H9 (cell line): ENCODE measurements at regions not wholly inside any gene's neighbourhood (a gene's known extent, or its start where the extent isn't known, plus 50 kb on each side); places are given as distances from the start of the nearest gene placed in this dataset.

Source experiments
- DNase-seq: peaks from one replicate; pipeline ENCODE4 v3.0.0-alpha.2; 2017
- H2AFZ ChIP-seq: one replicate; pipeline ENCODE4 v1.6.1; 2013; ENCODE audit warnings: mild to moderate bottlenecking, low read length, control low read depth, moderate library complexity
- H2AK5ac ChIP-seq: 2 replicates; pipeline ENCODE4 v1.6.1; 2013; ENCODE audit warnings: low read length, control low read depth, mixed read lengths; ENCODE audit not compliant: insufficient read length
- H2BK120ac ChIP-seq: one replicate; pipeline ENCODE4 v1.6.1; 2013; ENCODE audit warnings: low read depth, mild to moderate bottlenecking, low read length, control low read depth, inconsistent platforms; ENCODE audit not compliant: poor library complexity, severe bottlenecking
- H2BK12ac ChIP-seq: 2 replicates; pipeline ENCODE4 v1.6.1; 2013; ENCODE audit warnings: low read length, control low read depth, mixed read lengths, low read depth; ENCODE audit not compliant: insufficient read length
- H2BK15ac ChIP-seq: 2 replicates; pipeline ENCODE4 v1.6.1; 2013; ENCODE audit warnings: low read depth, low read length, control low read depth
- H2BK20ac ChIP-seq: one replicate; pipeline ENCODE4 v1.6.1; 2013; ENCODE audit warnings: low read depth, mild to moderate bottlenecking, low read length, control low read depth, inconsistent platforms; ENCODE audit not compliant: poor library complexity, severe bottlenecking
- H2BK5ac ChIP-seq: 2 replicates; pipeline ENCODE4 v1.6.1; 2013; ENCODE audit warnings: low read length, control low read depth, mixed read lengths; ENCODE audit not compliant: insufficient read length
- H3K14ac ChIP-seq: 2 replicates; pipeline ENCODE4 v1.6.1; 2013; ENCODE audit warnings: low read length, control low read depth; ENCODE audit not compliant: insufficient read depth
- H3K18ac ChIP-seq: 2 replicates; pipeline ENCODE4 v1.6.1; 2013; ENCODE audit warnings: low read depth, mild to moderate bottlenecking, mixed read lengths, low read length, control low read depth; ENCODE audit not compliant: insufficient read length
- H3K23ac ChIP-seq: 2 replicates; pipeline ENCODE4 v1.6.1; 2013; ENCODE audit warnings: low read length, control low read depth, mixed read lengths, low read depth; ENCODE audit not compliant: insufficient read length
- H3K23me2 ChIP-seq: 2 replicates; pipeline ENCODE4 v1.6.1; 2013; ENCODE audit warnings: low read depth, mild to moderate bottlenecking, mixed read lengths, low read length, control low read depth; ENCODE audit not compliant: insufficient read length, poor library complexity, severe bottlenecking
- H3K27ac ChIP-seq: 2 replicates; pipeline ENCODE4 v1.5.1; 2013; ENCODE audit warnings: low read length, control low read depth, mixed read lengths, low read depth; ENCODE audit not compliant: insufficient read length
- H3K27me3 ChIP-seq: 2 replicates; pipeline ENCODE4 v1.6.1; 2013; ENCODE audit warnings: low read length, control low read depth, inconsistent platforms; ENCODE audit not compliant: insufficient read depth
- H3K4ac ChIP-seq: 2 replicates; pipeline ENCODE4 v1.6.1; 2013; ENCODE audit warnings: low read depth, mild to moderate bottlenecking, control low read depth, inconsistent platforms, low read length, moderate library complexity
- H3K4me1 ChIP-seq: 2 replicates; pipeline ENCODE4 v1.6.1; 2013; ENCODE audit warnings: low read length, control low read depth, inconsistent platforms; ENCODE audit not compliant: insufficient read depth
- H3K4me2 ChIP-seq: 2 replicates; pipeline ENCODE4 v1.6.1; 2013; ENCODE audit warnings: low read length, control low read depth, mixed read lengths; ENCODE audit not compliant: insufficient read length, insufficient read depth
- H3K56ac ChIP-seq: 2 replicates; pipeline ENCODE4 v1.6.1; 2013; ENCODE audit warnings: low read depth, mild to moderate bottlenecking, mixed read lengths, low read length, control low read depth; ENCODE audit not compliant: insufficient read length
- H3K79me1 ChIP-seq: 2 replicates; pipeline ENCODE4 v1.6.1; 2013; ENCODE audit warnings: low read depth, mild to moderate bottlenecking, moderate library complexity, low read length, control low read depth, inconsistent platforms; ENCODE audit not compliant: insufficient read depth, poor library complexity, severe bottlenecking
- H3K79me2 ChIP-seq: 2 replicates; pipeline ENCODE4 v1.6.1; 2013; ENCODE audit warnings: low read length, control low read depth, inconsistent platforms; ENCODE audit not compliant: insufficient read depth
- H3K9ac ChIP-seq: 2 replicates; pipeline ENCODE4 v1.6.1; 2013; ENCODE audit warnings: low read length, control low read depth, mixed read lengths; ENCODE audit not compliant: insufficient read length; ENCODE audit errors: extremely low read depth
- H3K9me3 ChIP-seq: one replicate; pipeline ENCODE4 v1.6.1; 2013; ENCODE audit warnings: low read depth, low read length, inconsistent platforms; ENCODE audit not compliant: control insufficient read depth
- H3T11ph ChIP-seq: one replicate; pipeline ENCODE4 v1.6.1; 2013; ENCODE audit warnings: mild to moderate bottlenecking, low read length, control low read depth, inconsistent platforms
- H4K20me1 ChIP-seq: one replicate; pipeline ENCODE4 v1.6.1; 2013; ENCODE audit not compliant: control insufficient read depth, insufficient read length, insufficient read depth
- H4K5ac ChIP-seq: 2 replicates; pipeline ENCODE4 v1.6.1; 2013; ENCODE audit warnings: low read depth, mild to moderate bottlenecking, mixed read lengths, low read length, control low read depth; ENCODE audit not compliant: insufficient read length
- H4K8ac ChIP-seq: replicated peaks from 2 replicates; pipeline ENCODE4 v1.6.1; 2013; ENCODE audit warnings: low read length, control low read depth, mixed read lengths, low read depth; ENCODE audit not compliant: insufficient read length
- H4K91ac ChIP-seq: 2 replicates; pipeline ENCODE4 v1.6.1; 2013; ENCODE audit warnings: low read depth, mild to moderate bottlenecking, moderate library complexity, mixed read lengths, low read length, control low read depth; ENCODE audit not compliant: insufficient read length
- H3K27ac Mint-ChIP-seq, 3 experiments: 2 replicates in 2 of 3; 3 replicates in 1 of 3; pipeline ENCODE4 v1.8.0; 2020 to 2021; ENCODE audit warnings: mixed read lengths in 3 of 3, mild to moderate bottlenecking in 1 of 3, moderate library complexity in 1 of 3
- H3K27me3 Mint-ChIP-seq: 2 replicates; pipeline ENCODE4 v1.8.0; 2021; ENCODE audit warnings: low read depth, mild to moderate bottlenecking, moderate library complexity, mixed read lengths
- H3K36me3 Mint-ChIP-seq, 3 experiments: 2 replicates in 2 of 3; 3 replicates in 1 of 3; pipeline ENCODE4 v1.8.0; 2020 to 2021; ENCODE audit warnings: low read depth in 3 of 3, mixed read lengths in 3 of 3; ENCODE audit not compliant: insufficient read depth in 1 of 3
- H3K4me1 Mint-ChIP-seq, 2 experiments: 2 replicates each; pipeline ENCODE4 v1.8.0; 2020; ENCODE audit warnings: mixed read lengths in 2 of 2
- H3K4me3 Mint-ChIP-seq, 2 experiments: 2 replicates in 1 of 2; 3 replicates in 1 of 2; pipeline ENCODE4 v1.8.0; 2020 to 2021; ENCODE audit warnings: mild to moderate bottlenecking in 2 of 2, mixed read lengths in 2 of 2, moderate library complexity in 1 of 2
- H3K9me3 Mint-ChIP-seq, 2 experiments: 2 replicates in 1 of 2; 3 replicates in 1 of 2; pipeline ENCODE4 v1.8.0; 2020; ENCODE audit warnings: mild to moderate bottlenecking in 2 of 2, mixed read lengths in 2 of 2, moderate library complexity in 1 of 2
- CTCF ChIP-seq: fragments of 200-600 bp; sonication (generic); conservative IDR thresholded peaks from 3 replicates; pipeline ENCODE4 v1.8.0; 2021; ENCODE audit warnings: antibody characterized with exemption, mild to moderate bottlenecking
- WGBS: extraction: QIAGEN DNeasy Blood & Tissue Kit; methylation state at CpG from one replicate; pipeline ENCODE4 v1.1.7; 2013; ENCODE audit warnings: missing lambda C conversion rate, low lambda C conversion rate, mixed read lengths; ENCODE audit not compliant: insufficient read length; ENCODE audit errors: extremely low coverage; 5-methylcytosine and 5-hydroxymethylcytosine counted together

DNA sequence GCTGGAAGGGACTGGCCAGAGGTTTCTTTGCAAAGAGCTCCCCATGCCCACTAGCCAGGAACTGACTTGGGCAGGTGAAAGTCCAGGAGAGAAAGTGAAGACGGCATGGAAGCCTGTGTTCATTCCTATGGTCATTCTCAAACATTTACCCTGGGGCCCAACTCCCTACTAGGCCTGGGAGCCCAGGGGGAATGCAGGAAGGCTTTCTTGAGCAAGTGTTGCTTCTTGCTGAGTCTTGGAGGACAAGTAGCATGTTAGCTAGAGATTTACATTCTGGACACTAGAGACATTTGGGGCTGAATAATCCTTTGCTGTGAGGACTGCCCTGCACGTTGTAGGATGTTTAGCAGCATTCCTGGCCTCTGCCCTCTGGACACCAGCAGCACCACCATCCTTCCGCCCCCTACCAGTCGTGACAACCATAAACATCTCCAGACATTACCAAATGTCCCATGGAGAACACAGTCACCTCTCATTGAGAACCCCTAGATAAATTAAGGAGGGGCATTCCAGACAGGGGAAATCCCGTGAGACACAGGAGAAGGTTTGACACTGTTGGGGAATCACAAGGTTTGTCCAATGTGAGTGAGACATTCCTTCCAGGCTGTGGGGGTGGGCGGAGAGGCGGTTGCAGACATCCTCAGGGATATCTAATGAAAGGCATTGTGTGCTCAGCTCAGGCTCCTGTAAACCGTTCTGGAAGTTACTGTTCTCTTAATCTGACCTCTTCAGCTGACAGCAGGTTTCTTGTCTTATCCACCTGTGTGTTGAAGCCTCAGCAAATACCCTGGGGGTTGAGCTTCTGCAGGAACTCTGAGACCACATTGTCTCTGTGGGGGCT is 236.2 kb downstream of the TLE3 start:
- Histone ChIP-seq H3K9ac (no peak overlapping the region), H3K4ac (no peak overlapping the region), H3K23me2 (no peaks in the 10 kb centered on the region), H4K91ac (no peak overlapping the region), H2AFZ (no peak overlapping the region), H3K4me1 (no peaks in the 10 kb centered on the region; the same call in 1 of the 2 replicates), H3K27me3 (no peaks in the 10 kb centered on the region), H3T11ph (no peak overlapping the region), H4K5ac (no peak overlapping the region), H3K4me2 (no peak overlapping the region), H3K79me2 (no peaks in the 10 kb centered on the region), H2BK15ac (no peak overlapping the region), H2BK5ac (no peak overlapping the region), H3K18ac (no peak overlapping the region), H3K79me1 (no peaks in the 10 kb centered on the region), H2AK5ac (no peak overlapping the region), H3K27ac (no peak overlapping the region), H3K14ac (no peak overlapping the region), H2BK120ac (no peak overlapping the region), H3K9me3 (no peaks in the 10 kb centered on the region), H4K8ac (no peak overlapping the region), H3K56ac (no peak overlapping the region), H2BK20ac (no peak overlapping the region), H2BK12ac (no peak overlapping the region), H3K23ac (no peak overlapping the region), H4K20me1 (no peaks in the 10 kb centered on the region)
- no peak for DNase-seq
- H3K36me3 Mint-ChIP-seq: peaks cover 0 to 5% (median 0%) of the 10 kb centered on the region in 3 experiments; a peak in 1 of 7 replicates
- no peak overlapping the region for H3K27ac Mint-ChIP-seq
- peaks cover 13% of the 10 kb centered on the region in 2 experiments for H3K4me1 Mint-ChIP-seq
- peaks cover 0 to 3% of the 10 kb centered on the region in 2 experiments; a peak in 1 of 5 replicates for H3K9me3 Mint-ChIP-seq
- TF ChIP-seq CTCF: no peak
- H3K27me3 Mint-ChIP-seq: no peaks in the 10 kb centered on the region; the same call in 1 of the 2 replicates
- WGBS: no CpG with 5 or more reads among the region's 8 CpGs
- no peak overlapping the region for H3K4me3 Mint-ChIP-seq
